SIG-M5 treated with dmso at 0.1 percent for 504 hours (cell line): ENCODE measurements at regions not wholly inside any gene's neighbourhood (a gene's known extent, or its start where the extent isn't known, plus 50 kb on each side); places are given as distances from the start of the nearest gene placed in this dataset.

Experiments used
- DNase-seq: peaks from one replicate; lab custom pipeline; 2025; ENCODE audit not compliant: unreplicated experiment; lab: John Stamatoyannopoulos, UW

GRCh38 chr1:229195246-229195645 lies 75.7 kb upstream of the RAB4A start:
- no peak for DNase-seq

- no peak for DNase-seq
Observed at GRCh38 chr1:229196404-229197264, 74.3 kb upstream of the RAB4A start.

- no peak for DNase-seq
Observed at GRCh38 chr1:229197265-229197585, 73.7 kb upstream of the RAB4A start.

DNA sequence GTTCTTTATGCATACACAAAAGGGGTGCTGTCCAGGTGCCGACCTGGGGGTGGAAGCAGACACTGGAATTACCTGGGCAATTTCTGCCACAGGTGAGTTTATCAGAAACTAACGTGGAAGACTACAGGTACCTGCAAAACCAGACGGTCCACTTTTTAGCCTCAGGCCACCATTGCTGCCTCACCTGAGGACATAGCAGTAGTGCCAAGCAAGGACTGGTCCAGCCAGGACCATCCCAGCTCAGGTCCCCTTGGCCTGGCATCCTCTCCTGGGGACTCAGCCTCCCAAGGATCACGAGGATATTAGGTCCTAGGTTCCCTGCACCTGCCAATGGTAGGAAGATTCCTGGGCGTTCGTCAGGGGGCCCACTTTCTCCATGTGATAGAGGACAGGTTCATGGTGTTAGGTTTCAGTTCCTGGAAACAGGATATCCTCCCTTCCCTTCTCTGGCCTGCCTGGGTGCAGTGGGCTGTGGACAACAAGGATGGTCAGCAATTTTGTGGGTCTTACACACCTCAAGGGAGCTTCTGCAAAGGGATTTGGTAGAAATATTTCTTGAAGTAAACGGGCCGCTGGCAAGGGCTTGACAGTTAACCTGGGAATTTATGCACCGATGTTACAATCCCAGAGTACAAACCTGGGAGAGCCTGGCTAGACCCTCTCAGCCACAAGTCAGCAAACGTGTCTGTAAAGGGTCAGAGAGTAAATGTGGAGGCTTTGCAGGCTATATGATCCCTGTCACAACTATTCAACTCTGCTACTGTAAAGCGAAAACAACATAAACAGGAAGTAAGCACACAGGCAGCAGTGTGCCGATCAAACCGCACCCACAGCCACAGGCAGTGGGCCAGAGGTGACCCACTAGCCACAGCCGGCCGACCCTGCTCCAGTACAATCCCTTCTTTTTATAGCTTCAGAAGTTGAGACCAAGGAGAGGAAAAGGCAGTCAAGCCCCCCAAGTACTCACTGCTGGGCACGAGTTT lies 71.4 kb upstream of the RAB4A start:
- DNase-seq = peak; percentile 52

GRCh38 chr1:229203030-229203751 lies 67.7 kb upstream of the RAB4A start:
- DNase-seq = peak; percentile 33

- no peak for DNase-seq
Observed at GRCh38 chr1:229203991-229204632, 66.8 kb upstream of the RAB4A start.

- no peak for DNase-seq
Observed at GRCh38 chr1:229204921-229205777, 65.8 kb upstream of the RAB4A start.

GRCh38 chr1:229205854-229206253 lies 65.1 kb upstream of the RAB4A start:
- DNase-seq = no peak

- DNase-seq = no peak
Observed at GRCh38 chr1:229207916-229208315, 63.0 kb upstream of the RAB4A start.

GRCh38 chr1:229208481-229208880 lies 62.4 kb upstream of the RAB4A start:
- no peak for DNase-seq

DNA sequence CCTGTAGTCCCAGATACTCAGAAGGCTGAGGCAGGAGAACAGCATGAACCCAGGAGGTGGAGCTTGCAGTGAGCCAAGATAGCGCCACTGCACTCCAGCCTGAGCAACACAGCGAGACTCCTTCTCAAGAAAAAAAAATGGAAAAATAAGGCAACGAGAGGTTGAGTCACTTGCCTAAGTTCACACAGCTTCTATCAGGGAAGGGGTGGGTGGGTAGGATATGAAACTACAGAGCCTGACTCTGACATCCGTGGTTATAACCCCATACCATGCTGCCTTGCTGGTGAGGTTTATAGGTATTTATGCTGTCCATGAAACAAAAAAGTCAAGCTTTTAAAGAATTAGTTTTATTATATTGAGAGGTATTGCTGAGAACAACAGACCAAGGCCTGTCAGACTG lies 61.5 kb upstream of the RAB4A start:
- no peak for DNase-seq

- no peak for DNase-seq
Observed at GRCh38 chr1:229209816-229210215, 61.1 kb upstream of the RAB4A start.

GRCh38 chr1:229210844-229211243 lies 60.1 kb upstream of the RAB4A start:
- no peak for DNase-seq

GRCh38 chr1:229213797-229214196 lies 57.1 kb upstream of the RAB4A start:
- no peak for DNase-seq

DNA sequence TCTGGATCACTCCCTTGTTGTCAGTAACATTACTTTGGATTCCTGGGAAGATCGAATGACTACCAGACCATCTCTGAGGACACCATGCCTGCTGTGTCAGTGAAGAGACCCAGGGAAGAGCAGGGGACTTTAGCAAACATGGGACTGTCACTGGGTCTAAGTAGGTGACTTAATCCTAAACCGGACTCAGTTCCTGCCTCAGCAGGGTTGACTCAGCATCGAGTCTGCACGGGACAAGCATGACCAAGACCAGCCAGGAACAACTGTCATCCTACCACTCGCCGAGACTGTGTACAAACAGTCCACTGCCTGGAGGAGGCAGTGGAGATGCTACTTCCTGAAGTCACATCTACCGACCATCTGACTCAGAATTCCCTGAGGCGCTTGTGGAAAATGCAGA lies 53.2 kb upstream of the RAB4A start:
- no peak for DNase-seq

- no peak for DNase-seq
Observed at GRCh38 chr1:229218612-229219025, 52.3 kb upstream of the RAB4A start.

- no peak for DNase-seq
Observed at GRCh38 chr1:229220163-229220846, 50.6 kb upstream of the RAB4A start.

GRCh38 chr1:229221106-229222019 lies 49.5 kb upstream of the RAB4A start:
- DNase-seq = peak; percentile 48
